ENCODE measurements at regions not wholly inside any gene's neighbourhood (a gene's known extent, or its start where the extent isn't known, plus 50 kb on each side); places are given as distances from the start of the nearest gene placed in this dataset.
"Not testable (repeated sequence)": the region's sequence is repeated elsewhere in the genome, so short reads cannot be mapped to it uniquely, and the experiment has no call there.

DNA sequence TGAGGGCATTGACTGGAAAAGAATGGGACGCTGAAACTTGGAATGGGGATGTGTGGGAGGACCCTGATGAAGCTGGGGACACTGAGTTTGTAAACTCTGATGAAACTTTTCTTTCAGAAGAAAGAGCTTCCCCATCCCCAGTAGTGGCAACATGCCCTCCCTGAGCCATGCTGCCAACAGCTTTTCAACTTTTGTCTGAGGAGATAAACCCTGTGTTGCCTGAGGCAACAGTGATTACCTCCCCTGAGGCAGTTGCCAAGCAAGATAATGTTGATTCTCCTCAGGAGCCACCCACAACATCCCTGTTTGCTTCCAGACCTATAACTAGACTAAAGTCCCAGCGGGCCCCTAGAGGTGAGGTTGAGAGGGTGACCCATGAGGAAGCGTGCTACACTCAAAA lies 134.2 kb upstream of the DAB1 start:
- DNase-seq (ENCODE audit: low read depth, low spot score); in situ Hi-C loops (cut with HindIII; ENCODE audit: low pct_unique_long_range_greater_than_20kb, low sequenced_read_pairs): not testable (repeated sequence)

DNA sequence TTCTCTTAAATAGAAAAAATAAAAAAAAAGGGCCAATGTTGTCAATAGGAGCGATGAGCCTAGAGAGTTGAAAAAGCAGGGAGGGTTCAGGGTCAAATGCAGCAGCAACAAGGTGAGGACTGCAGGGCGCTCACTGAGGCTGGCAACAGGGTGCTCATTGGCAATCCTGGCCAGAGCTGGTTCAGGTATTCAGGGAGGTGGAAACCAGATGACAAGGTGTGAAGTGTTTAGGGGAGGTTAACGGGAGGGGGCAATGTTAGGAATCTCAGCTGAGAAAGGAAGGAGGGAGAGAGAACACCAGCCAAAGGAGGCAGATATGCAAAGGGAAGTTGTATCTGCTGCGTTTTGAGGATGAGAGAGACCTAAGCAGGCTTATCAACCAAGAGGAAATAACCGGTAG lies 129.8 kb upstream of the DAB1 start:
- no peak for DNase-seq (ENCODE audit: low read depth, low spot score)
- in situ Hi-C loops (cut with HindIII; ENCODE audit: low pct_unique_long_range_greater_than_20kb, low sequenced_read_pairs) = no loop called here

DNA sequence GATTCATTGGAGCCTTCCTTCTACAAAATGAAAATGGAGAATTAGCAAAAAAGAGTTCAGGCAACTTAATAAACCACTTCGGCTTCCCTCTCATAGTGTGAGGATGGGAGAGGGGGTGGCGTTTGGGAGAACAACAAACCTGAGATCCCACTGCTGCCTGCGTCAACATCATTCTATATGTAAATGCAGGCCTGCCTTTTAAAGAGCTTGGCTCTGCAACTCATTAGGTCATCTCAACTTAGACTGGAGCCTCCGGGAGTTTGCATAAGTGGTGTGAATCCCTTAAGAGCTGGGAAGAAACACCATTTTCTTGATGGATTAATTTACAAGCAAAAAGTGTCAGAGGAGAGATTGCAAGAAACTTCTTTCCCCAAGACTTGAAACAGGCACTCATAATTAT lies 127.6 kb upstream of the DAB1 start:
- in situ Hi-C loops (cut with HindIII; ENCODE audit: low pct_unique_long_range_greater_than_20kb, low sequenced_read_pairs) = no loop called here
- no peak for DNase-seq (ENCODE audit: low read depth, low spot score)

DNA sequence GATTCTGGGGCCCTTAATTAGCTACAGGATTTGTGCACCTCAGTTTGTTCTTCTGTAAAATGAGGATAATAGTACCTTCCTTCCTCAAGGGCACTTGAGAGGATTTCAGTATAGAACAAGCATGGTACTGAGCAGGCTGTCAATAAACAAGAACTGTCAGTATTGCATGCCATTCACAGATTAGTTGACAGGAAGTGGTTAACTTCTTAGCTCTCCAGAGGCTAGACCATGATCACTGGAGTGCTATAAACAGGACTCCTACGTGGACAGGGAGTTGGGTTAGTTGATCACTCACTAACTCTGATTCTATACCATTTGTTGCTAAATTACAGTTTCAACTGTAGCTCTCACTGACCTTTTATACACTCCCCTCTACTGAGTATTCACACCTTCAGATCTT lies 126.2 kb upstream of the DAB1 start:
- peak; percentile 4 for DNase-seq (ENCODE audit: low read depth, low spot score)

DNA sequence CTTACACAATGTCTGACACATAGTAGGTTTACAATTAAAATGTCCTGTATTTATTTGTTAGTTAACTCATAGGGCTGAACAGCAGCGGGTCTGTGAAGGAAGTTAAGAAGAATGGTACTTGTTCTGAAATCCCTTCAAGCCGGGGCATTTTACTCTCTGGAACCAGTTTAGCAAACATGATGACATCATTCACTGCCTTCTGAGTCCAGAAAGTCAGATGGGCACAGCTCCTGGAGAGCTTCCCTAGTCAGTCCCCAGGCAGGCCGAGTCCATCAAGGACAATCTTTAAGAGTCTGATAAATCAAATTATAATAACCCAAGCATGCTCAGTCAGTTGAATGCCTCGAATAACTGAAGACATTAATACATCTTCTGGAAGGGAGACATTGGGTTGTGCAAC lies 125.4 kb upstream of the DAB1 start:
- DNase-seq (ENCODE audit: low read depth, low spot score) = no peak
- in situ Hi-C loops (cut with HindIII; ENCODE audit: low pct_unique_long_range_greater_than_20kb, low sequenced_read_pairs) = no loop called here

More for the DNA sequence above, 126.2 kb upstream of the DAB1 start:
- in situ Hi-C loops (cut with HindIII; ENCODE audit: low pct_unique_long_range_greater_than_20kb, low sequenced_read_pairs) = no loop called here

DNA sequence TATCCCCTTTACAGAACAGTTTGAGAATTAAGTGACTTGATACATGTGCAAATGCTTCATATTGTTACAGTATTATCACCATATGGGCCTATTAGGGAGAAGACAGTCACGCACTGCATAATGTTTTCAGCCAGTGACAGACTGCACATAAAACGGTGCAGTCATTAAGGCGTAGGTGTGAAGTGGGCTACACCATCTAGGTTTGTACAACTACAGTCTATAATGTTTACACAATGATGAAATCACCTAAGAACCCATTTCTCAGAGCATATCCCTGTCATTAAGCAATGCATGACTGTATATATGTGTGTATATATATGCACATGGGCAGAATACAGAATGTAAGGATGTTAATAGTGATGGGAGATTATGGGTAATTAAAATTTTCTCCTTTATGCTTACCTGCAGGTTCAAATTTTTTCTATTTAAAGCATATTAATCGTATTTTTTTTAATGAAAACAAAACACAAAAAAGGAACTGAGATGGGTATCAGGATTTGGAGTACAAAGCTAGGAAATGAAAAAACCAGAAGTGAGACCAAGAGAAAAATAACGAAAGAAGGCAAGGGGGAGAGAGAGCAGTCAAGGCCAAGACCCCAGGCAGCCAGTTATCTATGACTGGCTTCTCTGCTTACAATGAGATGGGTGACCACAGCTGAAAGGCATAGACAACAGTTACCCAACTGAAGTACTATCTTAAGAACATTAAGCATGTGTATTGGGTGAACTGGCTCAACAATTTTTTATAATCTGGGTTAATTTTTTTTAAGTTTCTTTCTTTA lies 122.9 kb upstream of the DAB1 start:
- no peak for DNase-seq (ENCODE audit: low read depth, low spot score)
- in situ Hi-C loops (cut with HindIII; ENCODE audit: low pct_unique_long_range_greater_than_20kb, low sequenced_read_pairs) = no loop called here

DNA sequence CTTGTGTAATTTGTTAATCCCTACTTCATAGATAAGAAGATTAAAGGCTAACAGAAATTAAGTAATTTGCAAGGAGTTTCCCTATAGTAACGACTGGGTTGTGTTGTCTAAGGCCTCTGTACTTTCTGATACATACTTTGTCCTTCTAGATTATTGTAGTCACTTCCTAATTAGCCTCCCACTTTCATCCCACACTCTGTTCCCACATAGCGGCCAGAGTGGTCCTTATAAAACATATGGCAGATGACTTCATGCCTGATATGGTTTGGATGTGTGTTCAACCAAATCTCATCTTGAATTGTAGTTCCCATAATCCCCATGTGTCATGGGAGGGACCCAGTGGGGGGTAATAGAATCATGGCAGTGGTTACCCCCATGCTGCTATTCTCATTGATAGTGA lies 120.5 kb upstream of the DAB1 start:
- in situ Hi-C loops (cut with HindIII; ENCODE audit: low pct_unique_long_range_greater_than_20kb, low sequenced_read_pairs) = no loop called here
- no peak for DNase-seq (ENCODE audit: low read depth, low spot score)

DNA sequence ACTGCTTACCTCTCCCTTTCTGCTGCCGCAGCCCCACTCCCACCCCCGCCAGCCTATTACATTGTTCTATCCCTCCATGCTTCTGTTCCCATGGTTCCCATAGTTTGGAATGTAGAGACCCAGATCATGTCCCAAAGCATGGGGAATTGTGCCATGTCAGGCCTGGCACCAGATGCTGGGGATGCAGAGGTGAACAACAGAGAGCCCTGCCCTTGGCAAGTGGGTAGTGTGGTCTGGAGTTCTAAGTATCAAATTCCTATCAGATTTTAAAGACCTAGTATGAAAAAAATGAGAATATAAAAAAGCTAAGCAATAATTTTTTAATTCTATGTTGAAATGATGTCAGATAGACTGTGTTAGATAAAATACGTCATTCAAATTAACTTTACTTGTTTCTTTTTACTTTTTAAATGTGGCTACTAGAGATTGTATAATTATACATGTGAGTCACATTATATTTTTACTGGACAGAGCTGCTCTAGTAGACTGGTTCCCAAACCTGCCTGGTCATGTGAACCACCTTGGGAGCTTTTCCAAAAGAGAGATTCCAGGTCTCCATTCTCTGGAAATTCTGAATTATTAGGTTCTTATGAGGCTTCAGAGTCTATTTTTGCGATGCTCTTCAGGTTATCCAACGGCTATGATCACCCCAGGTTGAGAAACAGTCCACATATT lies 113.0 kb upstream of the DAB1 start:
- in situ Hi-C loops (cut with HindIII; ENCODE audit: low pct_unique_long_range_greater_than_20kb, low sequenced_read_pairs) = no loop called here
- no peak for DNase-seq (ENCODE audit: low read depth, low spot score)

DNA sequence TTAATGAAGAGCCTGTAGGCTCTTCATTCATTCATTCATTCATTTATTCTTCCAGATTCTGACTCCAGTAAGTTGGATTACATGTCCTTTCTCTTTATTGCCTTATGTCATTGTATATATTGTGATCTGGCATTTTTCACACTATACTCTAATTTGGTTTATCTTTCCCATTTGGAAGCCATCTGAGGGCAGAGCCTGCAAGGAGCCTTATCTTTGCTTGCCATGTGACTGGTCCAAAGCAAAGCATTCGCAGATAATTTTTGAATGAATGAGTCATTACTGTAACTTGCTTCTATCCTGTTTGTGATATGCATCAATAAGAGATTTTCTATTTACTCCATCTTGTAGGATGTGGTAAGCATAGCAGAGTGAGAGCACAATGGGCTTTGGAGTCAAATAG lies 108.4 kb upstream of the DAB1 start:
- DNase-seq (ENCODE audit: low read depth, low spot score) = no peak
- in situ Hi-C loops (cut with HindIII; ENCODE audit: low pct_unique_long_range_greater_than_20kb, low sequenced_read_pairs) = no loop called here

DNA sequence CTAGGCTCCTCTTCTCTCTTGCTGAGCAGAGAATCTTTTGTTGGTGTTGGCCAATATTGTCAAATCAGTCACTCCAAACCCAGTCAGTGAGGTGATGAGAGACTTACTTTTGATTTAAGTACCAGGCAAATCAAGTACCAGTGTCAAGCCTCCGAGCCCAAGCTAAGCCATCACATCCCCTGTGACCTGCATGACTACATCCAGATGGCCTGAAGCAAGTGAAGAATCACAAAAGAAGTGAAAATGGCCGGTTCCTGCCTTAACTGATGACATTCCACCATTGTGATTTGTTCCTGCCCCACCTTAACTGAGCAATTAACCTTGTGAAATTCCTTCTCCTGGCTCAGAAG lies 107.0 kb upstream of the DAB1 start:
- in situ Hi-C loops (cut with HindIII; ENCODE audit: low pct_unique_long_range_greater_than_20kb, low sequenced_read_pairs); DNase-seq (ENCODE audit: low read depth, low spot score): not testable (repeated sequence)

DNA sequence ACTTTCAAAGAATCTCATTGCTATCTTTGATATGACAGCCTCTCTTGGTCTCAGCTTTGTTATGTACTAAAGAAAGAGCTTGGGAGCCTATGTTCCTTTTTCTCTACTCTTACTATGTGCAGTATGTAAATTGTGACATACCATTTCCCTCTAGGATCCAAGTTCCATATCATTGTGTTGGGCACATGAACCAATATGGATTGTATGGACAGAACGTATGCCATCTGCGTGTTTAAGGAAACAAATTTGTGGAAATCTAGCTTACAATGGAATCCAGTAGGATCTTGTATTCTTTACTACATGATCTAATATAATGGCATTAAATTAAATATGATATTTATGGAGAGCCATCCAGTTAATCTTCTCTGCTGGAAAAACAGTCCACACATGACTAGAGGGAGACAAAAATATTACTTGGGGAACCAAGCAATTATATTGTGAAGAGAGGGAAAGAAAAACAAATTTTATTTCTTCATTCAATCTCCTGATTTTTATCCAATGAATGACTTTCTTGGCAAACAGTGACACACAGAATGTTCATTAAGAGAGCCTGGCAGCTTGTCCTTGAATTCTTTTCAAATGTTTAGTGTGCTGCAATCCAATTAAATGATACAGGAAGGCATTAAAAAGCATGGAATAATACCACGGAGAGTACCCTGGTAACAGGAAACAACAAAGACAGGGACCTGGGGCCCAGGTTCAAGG lies 106.5 kb upstream of the DAB1 start:
- in situ Hi-C loops (cut with HindIII; ENCODE audit: low pct_unique_long_range_greater_than_20kb, low sequenced_read_pairs) = no loop called here

DNA sequence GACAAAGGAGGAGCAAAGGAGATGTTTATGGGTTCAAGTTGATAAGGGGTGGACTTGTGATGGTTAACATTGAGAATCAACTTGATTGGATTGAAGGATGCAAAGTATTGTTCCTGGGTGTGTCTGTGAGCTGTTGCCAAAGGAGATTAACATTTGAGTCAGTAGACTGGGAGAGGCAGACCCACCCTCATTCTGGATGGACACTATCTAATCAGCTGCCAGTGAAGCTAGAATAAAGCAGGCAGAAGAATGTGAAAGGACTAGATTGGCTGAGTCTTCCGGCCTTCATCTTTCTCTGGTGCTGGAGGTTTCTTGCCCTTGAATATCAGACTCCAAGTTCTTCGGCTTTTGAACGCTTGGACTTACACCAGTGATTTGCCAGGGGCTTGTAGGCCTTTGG lies 98.7 kb upstream of the DAB1 start:
- in situ Hi-C loops (cut with HindIII; ENCODE audit: low pct_unique_long_range_greater_than_20kb, low sequenced_read_pairs) = no loop called here
- no peak for DNase-seq (ENCODE audit: low read depth, low spot score)

More for the DNA sequence above, 106.5 kb upstream of the DAB1 start:
- no peak for DNase-seq (ENCODE audit: low read depth, low spot score)

DNA sequence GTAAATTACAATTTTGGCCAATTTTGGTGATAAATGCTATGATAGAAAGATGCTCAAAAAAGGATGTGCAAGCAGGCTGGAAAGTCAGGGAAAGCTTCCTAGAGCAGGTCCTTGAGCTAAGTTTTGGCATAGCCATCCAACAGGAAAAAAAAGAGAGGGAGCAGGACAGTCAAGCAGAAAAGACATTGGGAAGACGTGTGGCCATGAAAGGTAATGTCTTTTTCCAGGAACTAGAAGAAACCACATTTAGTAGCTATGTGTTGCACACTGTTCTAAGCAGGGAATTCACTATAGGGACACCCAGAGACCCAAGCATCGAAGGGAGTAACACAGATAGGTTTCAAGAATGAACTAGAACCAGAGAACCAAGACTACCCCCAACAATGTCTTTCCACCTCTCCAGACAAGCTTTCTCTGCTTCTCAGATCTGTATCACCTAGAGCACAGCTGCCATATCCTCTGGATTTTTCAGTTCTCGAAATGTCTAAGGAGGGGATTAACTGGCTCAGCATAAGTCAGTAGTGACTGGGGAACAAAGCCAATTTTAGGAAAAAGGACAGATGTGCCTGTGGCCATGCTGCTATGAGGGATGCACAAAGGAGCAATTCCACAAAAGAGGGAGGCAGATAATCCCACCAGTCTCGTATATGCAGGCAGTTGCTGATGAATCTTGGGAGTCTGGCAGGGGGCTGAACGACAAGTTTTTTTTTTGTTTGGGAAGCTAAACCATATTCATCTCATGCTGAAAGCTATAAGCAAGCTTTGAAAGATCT lies 97.1 kb upstream of the DAB1 start:
- in situ Hi-C loops (cut with HindIII; ENCODE audit: low pct_unique_long_range_greater_than_20kb, low sequenced_read_pairs) = no loop called here
- no peak for DNase-seq (ENCODE audit: low read depth, low spot score)

DNA sequence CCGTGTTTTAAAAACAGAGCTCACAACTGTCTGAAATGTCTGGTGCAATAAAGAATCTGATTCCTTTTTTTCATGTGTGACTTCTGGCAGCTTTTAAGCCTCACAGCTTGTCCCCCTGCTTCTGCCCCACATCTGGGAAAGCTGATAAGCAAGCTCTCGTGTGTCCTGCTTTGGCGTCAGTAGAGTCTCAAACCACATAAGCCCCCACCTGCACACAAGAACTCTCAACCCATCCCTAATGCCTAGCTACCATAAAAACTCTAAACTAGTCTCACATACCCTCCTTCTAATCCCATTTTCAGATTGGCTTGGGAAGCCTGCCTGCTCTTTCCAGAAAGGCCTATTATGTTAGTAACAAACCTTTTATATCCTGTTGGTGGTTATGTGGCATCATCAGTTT lies 94.6 kb upstream of the DAB1 start:
- no peak for DNase-seq (ENCODE audit: low read depth, low spot score)
- in situ Hi-C loops (cut with HindIII; ENCODE audit: low pct_unique_long_range_greater_than_20kb, low sequenced_read_pairs) = no loop called here

DNA sequence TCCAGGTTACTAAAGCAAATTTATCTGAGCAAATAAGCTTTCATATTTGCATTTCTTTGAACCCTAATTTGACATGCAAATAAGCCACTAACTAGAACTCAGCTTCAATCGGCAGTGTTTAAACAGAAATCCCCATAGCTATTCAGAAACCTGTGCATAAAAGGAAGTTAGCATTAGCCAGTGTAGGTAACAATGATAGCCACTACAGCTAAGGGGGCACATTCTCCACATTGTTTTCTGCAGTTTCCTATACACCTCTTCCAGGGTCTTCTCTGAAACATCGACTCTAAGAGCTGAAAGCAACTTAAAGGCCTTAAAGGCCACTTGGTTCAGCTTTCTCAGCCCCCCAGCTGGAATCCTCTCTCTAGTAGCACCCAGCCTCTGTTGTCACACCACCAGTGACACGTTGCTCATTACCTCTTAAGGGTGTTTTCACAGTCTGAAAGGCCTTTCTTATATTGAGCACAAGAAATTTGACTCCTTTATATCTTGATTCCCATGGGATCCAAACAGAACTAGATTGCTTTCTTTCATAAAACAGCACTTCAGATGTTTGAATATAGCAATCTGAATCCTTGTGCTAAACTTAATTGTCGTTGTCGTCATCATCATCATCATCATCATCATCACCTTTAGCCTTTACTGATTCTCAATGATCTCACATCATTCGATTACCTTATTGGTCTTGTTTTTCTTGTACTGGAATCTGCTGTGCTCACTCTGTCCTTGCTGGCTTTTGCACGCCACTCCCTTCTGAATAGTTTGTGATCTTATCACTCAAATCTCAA lies 93.9 kb upstream of the DAB1 start:
- no peak for DNase-seq (ENCODE audit: low read depth, low spot score)
- in situ Hi-C loops (cut with HindIII; ENCODE audit: low pct_unique_long_range_greater_than_20kb, low sequenced_read_pairs) = no loop called here

DNA sequence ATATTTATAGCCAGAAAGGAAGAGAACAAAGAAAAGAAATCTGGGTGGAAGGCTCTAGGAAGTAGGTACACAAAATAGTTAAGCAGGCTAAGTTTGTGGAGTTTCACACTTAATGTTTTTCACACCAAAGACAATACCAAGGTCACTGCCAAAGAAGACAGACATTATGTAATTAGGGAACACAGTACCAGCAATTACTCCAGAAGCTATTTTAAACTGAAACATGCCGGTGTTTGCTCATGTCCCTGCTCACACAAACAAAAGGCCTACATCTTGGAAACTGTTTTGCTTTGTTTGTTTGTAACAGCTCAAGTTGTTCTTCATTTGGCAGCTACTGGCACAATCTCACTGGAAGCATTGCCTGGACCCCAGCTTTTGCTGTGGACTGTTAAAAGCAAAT lies 88.5 kb upstream of the DAB1 start:
- DNase-seq (ENCODE audit: low read depth, low spot score) = no peak
- in situ Hi-C loops (cut with HindIII; ENCODE audit: low pct_unique_long_range_greater_than_20kb, low sequenced_read_pairs) = no loop called here

DNA sequence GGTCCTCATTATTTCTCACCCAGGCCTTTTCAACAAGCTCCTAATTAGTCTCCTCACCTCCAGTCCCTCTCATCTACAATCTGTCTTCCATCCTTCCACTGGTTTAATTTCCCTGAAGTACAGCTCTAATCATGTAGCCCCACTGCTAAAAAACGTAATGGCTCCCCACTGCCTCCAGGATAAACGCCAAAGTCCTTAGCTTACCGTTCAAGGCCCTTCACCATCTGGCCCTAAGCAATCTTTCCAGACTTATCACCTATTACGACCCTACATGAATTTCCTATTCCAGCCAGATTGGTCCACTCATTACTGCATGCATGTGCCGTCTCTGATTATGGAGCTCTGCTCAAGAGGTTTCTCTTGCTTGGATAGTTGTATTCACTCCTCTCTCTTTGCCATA lies 83.1 kb upstream of the DAB1 start:
- in situ Hi-C loops (cut with HindIII; ENCODE audit: low pct_unique_long_range_greater_than_20kb, low sequenced_read_pairs) = no loop called here

More for the DNA sequence above, 83.1 kb upstream of the DAB1 start:
- no peak for DNase-seq (ENCODE audit: low read depth, low spot score)
